Urothelium cell line (cell line): ENCODE measurements at regions not wholly inside any gene's neighbourhood (a gene's known extent, or its start where the extent isn't known, plus 50 kb on each side); places are given as distances from the start of the nearest gene placed in this dataset.

Experiments used
- DNase-seq: peaks from one replicate; pipeline ENCODE4 v3.0.0; 2011; ENCODE audit warnings: low spot score, mixed read lengths
- FAIRE-seq: peaks from 2 replicates; lab custom pipeline; 2011; peaks lifted over from hg19 to GRCh38; lab: Jason Lieb, UNC

DNA sequence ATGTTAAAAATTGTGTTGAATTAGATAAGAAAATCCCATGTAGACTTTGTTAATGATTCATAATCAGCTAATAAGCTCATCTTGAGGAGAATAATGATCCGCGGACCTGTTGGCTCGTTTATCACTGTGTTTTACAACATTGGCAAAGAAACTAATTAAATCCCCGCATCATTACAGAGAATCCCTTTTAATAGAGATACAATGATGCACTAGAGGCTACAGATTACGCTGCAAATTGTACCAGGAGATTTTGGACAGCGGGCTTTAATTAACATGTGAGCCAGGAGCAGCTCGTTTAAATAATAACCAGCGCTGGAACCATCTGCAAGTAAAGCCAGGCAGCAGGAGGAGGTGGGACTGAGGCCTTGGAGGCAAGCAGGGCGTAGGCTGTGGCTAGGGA lies 280.3 kb upstream of the POU3F1 start:
- FAIRE-seq: no peak
- no peak for DNase-seq

DNA sequence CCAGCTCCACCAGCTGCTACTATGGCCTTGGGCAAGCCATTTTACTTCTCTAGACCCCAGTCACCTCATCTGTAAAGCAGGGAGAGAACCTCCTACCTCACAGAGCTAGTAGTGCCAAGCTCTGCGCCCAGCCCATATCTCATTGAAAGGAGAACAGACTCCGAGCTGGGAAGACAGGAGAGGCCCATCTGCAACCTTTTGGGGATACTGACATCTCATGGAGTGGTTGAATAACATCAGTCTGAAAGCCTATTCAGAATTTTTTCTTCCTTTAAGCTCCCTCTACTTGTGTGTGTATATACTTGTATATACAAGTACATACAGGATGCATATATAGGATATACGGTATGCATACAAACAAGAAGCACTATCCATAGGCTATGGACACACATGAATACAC lies 279.5 kb upstream of the POU3F1 start:
- FAIRE-seq: no peak
- no peak for DNase-seq

DNA sequence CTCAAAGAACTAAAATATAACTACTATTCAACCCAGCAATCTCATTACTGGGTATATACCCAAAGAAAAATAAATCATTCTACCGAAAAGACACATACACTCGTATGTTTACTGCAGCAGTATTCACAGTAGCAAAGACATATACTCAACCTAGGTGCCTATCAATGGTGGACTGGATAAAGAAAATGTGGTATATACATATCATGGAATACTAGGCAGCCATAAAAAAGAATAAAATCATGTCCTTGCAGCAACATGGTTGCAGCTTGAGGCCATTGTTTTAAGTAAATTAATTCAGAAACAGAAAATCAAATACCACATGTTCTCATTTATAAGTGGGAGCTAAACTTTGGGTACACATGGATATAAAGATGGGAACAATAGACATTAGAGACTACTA lies 266.2 kb upstream of the POU3F1 start:
- DNase-seq: no peak
- no peak for FAIRE-seq

DNA sequence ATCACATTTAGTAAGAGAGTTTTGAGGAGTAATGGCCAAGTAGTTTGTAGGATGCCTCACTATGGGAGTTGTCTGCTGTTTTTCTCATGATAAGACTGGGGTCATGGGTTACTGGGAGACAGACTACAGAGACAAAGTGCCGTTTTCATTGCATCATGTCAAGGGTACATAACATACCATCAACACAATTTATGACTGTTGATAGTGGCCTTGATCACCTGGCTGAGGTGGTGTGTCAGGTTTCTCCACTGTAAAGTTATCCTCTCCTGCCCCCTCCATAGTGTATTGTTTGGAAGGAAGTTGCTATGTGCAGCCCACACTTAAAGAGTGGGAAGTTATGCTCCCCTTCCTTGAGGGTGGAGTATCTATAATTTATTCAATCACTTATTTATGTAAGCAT lies 263.5 kb upstream of the POU3F1 start:
- FAIRE-seq: no peak
- no peak for DNase-seq

DNA sequence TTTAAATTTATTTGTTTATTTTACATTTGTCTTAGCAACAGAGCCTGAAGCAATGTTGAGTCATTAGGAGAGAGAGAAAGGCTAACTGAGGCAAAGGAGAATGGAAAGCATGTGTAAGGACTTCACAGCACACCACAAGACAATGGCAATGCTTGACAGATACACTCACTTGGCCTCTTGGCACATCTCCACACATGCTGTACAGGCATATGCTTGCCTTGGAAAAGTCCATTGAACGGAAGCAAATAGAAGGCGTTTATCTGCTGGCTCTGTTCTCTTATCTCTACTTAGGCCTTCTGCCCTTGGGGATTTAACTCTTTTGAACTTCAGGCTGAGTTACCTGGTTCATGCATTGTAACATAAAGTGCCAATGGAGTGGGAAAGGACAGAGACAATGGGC lies 262.2 kb upstream of the POU3F1 start:
- DNase-seq: no peak
- FAIRE-seq: no peak

DNA sequence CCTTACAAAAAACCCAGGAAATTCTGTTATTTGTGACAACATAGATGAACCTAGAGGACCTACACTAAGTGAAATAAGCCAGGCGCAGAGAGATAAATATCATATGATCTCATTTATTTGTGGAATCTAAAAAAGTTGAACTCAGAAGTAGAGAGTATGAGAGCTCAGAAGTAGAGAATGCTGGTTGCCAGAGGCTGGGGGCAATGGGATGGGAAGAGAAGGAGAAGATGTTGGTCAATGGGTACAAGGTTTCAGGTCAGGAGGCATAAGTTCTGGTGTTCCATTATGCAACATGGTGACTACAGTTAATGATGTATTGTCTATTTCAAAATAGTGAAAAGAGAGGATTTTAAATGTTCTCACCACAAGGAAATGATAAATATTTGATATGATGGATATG lies 259.1 kb upstream of the POU3F1 start:
- FAIRE-seq: no peak

DNA sequence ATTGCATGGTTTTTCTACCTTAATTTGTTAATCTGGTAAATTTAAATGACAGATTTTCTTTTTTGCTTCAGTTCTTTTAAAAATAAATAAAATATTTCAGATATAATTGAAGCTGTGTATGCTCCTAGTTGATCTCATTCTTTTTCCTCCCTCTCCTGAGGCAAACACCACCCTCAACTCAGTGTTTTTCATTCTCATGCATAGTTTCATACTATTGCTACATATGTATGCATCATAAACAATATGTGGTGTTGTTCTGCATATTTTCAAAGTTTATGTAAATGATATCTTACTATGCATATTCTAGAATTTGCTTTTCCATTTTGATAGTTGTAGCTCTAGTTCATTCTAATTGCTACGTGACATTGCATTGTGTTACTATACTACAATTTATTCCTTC lies 257.2 kb upstream of the POU3F1 start:
- DNase-seq (no peak), FAIRE-seq (no peak)

More for the DNA sequence above, 259.1 kb upstream of the POU3F1 start:
- DNase-seq: no peak

DNA sequence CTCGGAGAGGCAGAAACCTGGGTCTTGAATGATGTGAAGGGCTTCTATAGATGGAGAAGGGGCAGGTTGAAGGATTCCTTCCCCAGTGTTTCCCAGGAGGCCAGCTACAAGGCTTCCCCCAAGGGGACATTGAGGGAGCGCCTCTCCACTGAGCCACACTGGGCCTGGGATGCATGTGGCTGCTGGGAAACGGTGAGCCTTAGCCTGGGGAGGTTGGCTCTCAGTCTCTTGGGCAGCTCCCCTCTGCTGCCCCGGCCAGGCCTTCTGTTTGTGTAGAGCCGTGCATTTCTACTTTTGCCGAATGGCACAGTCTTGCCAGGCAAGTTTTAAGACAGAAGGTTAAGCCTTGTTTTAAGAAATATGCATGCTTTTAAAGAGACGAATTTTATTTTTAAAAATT lies 254.4 kb upstream of the POU3F1 start:
- DNase-seq (no peak), FAIRE-seq (no peak)

DNA sequence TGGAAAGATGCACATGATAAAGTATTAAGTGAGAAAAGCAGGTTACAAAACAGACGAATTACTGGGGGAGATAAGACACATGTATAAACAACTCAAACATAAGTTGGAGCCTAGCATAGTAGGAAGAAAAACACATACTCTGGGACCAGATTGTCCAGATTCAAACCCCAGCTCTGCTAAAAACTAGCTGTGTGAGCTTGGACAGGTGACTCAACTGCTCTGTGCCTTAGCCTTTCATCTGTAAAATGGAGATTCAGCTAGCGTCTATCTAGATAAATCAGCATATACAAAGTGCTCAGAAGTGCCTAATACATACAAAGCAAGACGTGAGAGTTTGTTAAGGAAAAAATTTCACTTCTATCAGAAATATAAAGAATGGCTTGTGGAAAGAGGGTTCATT lies 254.0 kb upstream of the POU3F1 start:
- FAIRE-seq (no peak), DNase-seq (no peak)

DNA sequence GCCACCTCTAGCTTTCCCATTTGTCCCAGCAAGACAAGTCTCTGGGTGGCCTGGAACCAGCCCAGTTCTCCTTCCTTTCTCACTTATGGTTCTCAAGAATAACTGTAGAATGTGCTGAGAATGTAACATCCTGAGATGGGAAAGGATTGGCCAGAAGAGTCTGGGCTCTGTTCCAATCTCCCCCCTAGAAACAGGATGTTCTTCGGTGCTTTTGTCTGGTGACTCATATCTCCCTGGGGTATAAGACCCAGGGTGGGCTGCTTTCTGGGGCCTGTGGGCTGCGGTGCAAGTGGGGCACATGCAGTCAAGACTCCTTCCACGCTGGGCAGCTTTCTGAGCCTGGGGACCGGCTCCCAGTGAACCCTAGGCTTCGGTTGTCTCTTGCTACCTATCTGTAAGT lies 251.2 kb upstream of the POU3F1 start:
- FAIRE-seq (no peak), DNase-seq (no peak)

DNA sequence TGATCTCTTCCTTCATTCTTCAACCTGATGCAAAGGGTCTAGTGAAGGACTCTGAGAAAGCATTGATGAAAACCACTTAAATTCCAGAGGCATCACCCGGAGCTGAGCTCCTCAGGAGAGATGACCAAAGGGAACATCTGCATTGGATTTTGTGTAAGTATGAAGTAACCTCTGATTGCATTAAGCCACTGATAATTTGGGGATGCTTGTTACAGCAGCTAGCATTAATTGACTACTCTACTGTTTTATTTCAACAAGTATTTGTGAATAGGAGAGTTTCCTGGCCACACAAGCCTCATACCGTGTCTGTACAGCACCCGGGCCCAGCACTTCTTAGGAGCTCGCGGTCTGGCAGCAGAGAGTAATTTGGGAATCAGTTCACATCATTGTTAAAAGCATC lies 250.7 kb upstream of the POU3F1 start:
- no peak for DNase-seq

DNA sequence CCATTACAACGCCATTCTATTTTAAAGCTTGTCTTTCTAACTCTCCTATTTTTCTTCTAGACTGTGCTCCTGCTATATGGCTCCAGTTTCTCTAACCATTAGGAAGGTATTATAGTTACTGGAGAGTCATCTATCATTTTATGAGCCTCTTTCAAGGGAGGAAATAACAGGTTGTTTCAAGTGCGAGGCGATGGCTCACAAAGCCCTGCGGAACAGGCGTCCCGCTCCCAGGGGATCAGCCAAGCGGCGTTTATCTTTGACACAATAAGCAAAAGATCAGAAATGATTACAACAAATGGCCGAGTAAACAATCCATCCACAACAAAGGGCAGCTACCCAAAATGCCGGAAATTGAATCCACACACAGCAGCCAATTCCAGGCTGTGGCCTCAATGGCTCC lies 249.5 kb upstream of the POU3F1 start:
- FAIRE-seq (no peak), DNase-seq (no peak)

More for the DNA sequence above, 250.7 kb upstream of the POU3F1 start:
- FAIRE-seq: no peak

DNA sequence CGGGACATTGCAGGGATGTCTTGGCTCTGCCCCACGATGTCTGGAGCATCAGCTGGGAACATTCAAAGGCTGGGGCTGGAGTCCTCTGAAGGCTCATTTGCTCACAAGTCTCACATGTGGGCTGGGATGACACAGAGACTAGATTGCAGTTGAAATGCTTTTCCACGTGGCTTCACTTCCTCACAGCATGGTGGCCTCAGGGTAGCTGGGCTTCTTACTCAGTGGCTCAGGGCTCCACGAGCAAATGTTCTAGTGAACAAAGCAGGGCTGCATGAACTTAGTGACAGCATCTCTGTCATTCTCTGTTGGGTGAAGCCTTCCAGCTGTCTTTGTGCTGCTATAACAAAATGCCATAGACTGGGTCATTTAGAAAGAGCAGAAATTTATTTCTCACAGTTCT lies 247.0 kb upstream of the POU3F1 start:
- FAIRE-seq (no peak), DNase-seq (no peak)

DNA sequence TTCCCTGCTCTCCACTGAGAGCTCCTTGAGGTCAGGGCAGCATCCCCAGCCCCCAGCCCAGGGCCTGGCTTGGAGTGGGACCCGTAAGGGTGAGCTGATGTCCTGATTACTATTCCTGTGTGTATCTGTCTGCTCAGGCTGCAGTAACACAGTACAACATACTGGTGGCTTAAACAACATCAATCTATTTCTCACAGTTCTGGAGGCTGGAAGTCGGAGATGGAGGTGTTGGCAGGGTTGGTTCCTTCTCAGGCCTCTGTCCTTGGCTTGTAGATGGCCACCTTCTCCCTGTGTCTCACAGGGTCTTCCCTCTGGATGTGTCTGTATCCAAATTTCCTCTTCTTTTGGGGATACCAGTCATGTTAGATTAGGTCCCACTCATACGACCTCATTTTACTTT lies 246.4 kb upstream of the POU3F1 start:
- FAIRE-seq (no peak), DNase-seq (no peak)

DNA sequence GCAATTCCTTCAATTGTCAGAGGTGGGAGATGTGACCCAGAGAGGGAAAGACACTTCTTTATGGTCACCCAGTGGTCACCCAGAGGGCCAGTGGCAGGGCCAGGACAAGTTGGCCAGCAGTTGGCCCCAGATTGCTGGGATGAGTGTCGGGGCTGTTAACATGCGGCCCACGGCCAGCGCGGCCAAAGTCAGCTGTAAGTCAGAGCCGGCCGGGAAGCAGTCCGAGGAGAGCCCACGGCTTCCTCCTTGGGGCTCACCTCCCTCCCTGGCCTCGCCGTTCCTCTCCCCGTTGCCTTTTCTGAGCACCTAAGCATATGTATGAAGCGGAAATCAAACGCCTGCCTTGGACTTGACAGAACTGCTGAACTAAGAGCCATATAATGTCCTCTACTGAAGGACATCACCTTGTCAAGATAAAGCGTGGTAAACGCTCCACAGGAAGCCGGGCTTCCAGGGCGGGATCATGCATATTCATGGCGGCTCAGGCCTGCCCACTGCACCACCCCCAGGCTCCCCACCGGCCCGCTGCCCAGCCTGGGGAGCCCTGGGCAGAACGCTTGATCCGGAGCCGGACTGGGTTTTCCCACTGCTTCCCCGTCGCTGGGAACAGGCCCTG lies 245.4 kb upstream of the POU3F1 start:
- DNase-seq (no peak), FAIRE-seq (no peak)

DNA sequence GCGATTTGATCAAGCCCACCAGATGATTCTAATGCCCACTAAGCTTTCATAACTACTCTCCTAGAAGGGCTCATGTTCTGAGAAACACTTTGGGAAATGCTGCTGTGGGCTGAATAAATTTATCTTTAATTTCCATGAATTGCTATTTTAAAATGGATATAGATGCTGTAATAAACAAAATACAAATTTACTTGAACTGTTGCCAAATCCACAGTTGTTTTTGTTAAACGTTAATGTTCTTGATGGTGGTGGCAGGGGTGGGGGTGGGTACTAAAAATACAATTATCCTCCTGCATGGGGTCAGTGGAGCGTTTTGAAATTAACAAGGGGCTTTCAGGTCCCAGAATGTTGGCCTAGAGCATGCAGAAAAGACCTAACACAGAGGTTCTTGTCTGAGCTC lies 244.7 kb upstream of the POU3F1 start:
- FAIRE-seq (no peak), DNase-seq (no peak)

DNA sequence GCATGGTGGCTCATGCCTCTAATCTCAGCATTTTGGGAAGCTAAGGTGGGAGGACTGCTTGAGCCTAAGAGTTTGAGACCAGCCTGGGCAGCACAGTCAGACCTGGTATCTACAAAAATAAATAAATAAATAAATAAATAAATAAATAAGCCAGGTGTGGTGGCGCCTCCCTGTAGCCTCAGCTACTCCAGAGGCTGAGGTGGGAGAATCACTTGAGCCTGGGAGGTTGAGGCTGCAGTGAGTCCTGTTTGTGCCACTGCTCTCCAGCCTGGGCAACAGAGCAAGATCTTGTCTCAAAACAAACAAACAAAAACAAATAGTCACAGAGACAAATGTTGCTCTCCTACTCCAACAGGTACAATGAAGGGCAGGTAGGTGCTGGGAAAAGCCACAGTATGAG lies 242.4 kb upstream of the POU3F1 start:
- no peak for FAIRE-seq
- no peak for DNase-seq

DNA sequence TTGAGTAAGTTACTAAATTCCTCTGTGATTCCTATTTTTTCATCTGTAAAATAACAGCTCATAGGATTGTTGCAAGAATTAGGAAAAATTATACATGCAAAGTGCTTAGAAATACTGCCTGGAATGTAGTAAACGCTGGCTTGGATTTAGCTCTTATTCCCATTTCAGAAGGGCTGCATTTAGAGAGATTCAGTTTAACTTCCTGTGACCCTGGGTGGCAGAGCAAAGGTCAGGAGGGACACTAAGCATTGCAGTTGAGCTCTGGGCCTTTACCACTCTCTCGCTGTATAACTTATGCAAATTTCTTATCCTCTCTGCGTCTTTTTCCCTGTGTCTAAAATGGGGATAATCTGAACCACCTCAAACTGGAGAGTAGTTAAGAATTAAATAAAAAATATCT lies 241.0 kb upstream of the POU3F1 start:
- no peak for FAIRE-seq
- DNase-seq: no peak

DNA sequence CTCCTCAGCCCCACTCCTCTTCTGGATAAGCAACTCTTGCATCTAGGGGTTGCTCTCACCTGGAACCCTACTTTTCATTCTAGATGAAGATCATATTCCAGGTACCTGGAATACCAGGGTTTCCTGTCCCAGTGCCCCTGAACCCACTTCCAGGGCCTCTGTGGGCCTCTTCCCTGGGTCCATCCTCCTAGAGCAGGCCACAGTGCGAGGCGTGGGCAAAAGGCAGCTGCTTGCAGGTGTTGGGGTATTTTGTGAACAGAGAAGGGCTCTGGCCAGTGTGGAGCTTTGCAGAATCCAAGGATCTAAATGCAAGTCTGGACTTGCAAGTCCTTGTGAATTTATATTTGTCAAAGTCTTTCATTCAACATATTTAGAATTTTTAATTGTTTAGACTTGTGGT lies 240.4 kb upstream of the POU3F1 start:
- no peak for DNase-seq
- no peak for FAIRE-seq

DNA sequence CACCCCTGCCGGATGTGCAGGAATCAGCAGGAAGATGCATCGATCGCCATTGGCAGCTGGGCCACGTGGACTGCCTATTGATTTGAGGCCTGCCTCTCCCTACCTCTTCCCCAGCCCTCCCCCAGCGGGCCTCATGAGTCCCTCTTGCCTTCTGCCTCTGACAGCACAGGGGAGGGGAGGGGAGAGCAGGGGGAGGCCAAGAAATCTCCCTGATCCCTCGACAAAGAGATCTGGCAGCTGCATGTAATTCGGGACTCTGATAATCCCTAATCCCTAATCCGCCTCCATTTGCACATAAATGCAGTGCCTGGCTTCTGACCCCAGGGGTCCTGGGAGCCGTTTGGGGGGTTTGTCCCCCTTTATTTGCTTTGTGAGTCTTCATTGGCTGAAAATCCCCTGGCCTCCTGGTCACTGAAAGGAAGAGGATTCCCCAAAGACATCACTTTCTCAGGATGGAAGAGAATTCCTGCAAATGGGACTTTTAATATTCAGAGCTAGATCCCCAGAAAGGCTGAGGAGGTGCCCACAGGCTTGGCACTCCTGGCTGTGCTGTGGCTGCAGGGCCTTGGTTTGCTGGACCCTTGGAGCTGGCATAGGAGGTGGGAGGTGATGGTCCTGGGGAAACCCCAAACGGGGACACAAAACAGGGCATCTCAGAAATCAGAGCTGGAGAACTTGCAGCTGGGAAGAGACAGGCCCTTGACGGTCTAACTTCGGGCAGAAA lies 239.4 kb upstream of the POU3F1 start:
- FAIRE-seq (no peak), DNase-seq (no peak)

DNA sequence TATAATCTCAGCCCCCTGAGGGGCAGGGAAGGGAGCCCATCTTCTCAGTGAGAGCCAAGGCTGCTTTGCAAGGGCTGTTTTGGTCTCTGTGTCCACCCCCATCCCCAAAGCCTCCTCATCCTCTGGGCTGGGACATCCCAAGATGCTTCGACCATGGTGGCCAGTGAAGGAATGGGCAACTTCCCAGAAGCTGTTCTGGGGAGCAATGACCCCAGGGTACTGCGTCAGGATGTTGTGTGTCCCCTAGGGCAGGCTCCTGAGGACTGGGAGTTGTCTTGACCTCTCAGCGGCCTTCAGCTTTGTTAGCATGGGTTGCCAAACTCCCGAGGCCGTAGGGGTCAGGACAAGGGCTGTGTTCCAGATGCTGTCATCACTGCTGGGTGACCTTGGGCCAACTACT lies 238.4 kb upstream of the POU3F1 start:
- FAIRE-seq: no peak
- no peak for DNase-seq

DNA sequence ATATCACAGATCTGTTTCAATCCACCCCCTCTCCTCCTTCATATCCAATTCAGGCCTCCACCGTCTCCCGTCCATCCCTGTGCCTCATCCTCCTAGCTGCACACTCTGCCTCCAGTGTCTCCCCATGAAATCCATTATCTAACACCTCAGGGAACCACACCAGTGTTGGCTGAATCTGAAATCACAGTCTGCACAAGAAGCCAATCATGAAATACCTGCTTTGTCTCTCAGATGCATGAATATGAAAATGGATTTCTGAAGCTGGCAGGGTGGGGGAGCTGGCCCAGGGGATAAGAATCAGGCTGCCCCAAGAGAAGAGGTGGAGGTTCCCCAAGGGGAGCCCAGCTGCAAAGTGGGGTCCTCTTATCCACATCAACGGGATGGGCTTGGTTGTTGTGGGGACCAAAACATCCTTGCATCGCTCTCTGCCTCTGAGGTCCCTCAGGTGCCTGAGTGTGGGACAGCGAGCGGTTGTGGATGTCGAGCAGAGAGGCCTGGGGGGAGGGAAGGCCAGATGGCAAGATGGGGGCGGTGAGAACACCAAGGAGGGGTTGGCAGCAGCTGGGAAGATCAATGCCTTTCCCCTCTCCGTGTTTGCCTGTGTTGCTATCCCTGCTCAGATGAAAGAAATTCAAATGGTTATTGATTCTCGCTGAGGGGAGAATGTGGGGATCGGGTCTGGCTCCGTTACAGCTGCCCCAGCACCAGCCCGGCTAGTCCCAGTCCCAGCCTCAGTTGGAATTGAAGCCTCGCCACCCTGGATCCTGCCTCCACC lies 237.3 kb upstream of the POU3F1 start:
- FAIRE-seq (no peak), DNase-seq (no peak)
